Astrocyte (in vitro differentiated cells and primary cell): ENCODE measurements at regions not wholly inside any gene's neighbourhood (a gene's known extent, or its start where the extent isn't known, plus 50 kb on each side); places are given as distances from the start of the nearest gene placed in this dataset.

Experiments
- DNase-seq: peaks from one replicate; pipeline ENCODE4 v3.0.0-alpha.2; 2010; ENCODE audit warnings: low read depth
- FAIRE-seq: peaks from 2 replicates; lab custom pipeline; 2011; peaks lifted over from hg19 to GRCh38; lab: Jason Lieb, UNC
- H2AFZ ChIP-seq: 2 replicates; pipeline ENCODE4 v1.6.0; 2012; ENCODE audit warnings: low read depth, low read length, inconsistent platforms
- H3K27ac ChIP-seq: 2 replicates; pipeline ENCODE4 v1.5.1; 2011; ENCODE audit warnings: low read depth, low read length, inconsistent platforms
- H3K27me3 ChIP-seq: 2 replicates; pipeline ENCODE4 v1.6.0; 2011; ENCODE audit warnings: low read length, inconsistent platforms; ENCODE audit not compliant: insufficient read depth
- H3K36me3 ChIP-seq: 2 replicates; pipeline ENCODE4 v1.5.1; 2011; ENCODE audit warnings: low read length, inconsistent platforms; ENCODE audit not compliant: insufficient read depth
- H3K4me1 ChIP-seq: 2 replicates; pipeline ENCODE4 v1.5.1; 2011; ENCODE audit warnings: low read length, inconsistent platforms; ENCODE audit not compliant: insufficient read depth
- H3K4me2 ChIP-seq: 2 replicates; pipeline ENCODE4 v1.6.0; 2012; ENCODE audit warnings: low read length, inconsistent platforms
- H3K4me3 ChIP-seq: 2 replicates; pipeline ENCODE4 v1.5.1; 2011; ENCODE audit warnings: low read depth, mild to moderate bottlenecking, low read length, inconsistent platforms; ENCODE audit not compliant: insufficient read depth
- H3K79me2 ChIP-seq: 2 replicates; pipeline ENCODE4 v1.6.0; 2012; ENCODE audit warnings: mild to moderate bottlenecking, low read length, inconsistent platforms; ENCODE audit not compliant: insufficient read depth
- H3K9ac ChIP-seq: 2 replicates; pipeline ENCODE4 v1.6.0; 2012; ENCODE audit warnings: mild to moderate bottlenecking, low read length, inconsistent platforms
- H3K9me3 ChIP-seq: 2 replicates; pipeline ENCODE4 v1.5.1; 2012; ENCODE audit warnings: low read depth, mild to moderate bottlenecking, low read length, inconsistent platforms; ENCODE audit not compliant: insufficient read depth
- H4K20me1 ChIP-seq: 2 replicates; pipeline ENCODE4 v1.6.0; 2012; ENCODE audit warnings: low read length, inconsistent platforms; ENCODE audit not compliant: insufficient read depth
- H3K27ac Mint-ChIP-seq: one replicate; pipeline ENCODE4 v1.8.0; 2021; ENCODE audit warnings: mild to moderate bottlenecking, mixed read lengths; ENCODE audit not compliant: unreplicated experiment
- H3K27me3 Mint-ChIP-seq: one replicate; pipeline ENCODE4 v1.8.0; 2021; ENCODE audit warnings: low read depth, mixed read lengths; ENCODE audit not compliant: unreplicated experiment
- H3K36me3 Mint-ChIP-seq: one replicate; pipeline ENCODE4 v1.8.0; 2021; ENCODE audit warnings: low read depth, mixed read lengths; ENCODE audit not compliant: unreplicated experiment
- H3K4me1 Mint-ChIP-seq: one replicate; pipeline ENCODE4 v1.8.0; 2021; ENCODE audit warnings: low read depth, mixed read lengths; ENCODE audit not compliant: unreplicated experiment
- H3K4me3 Mint-ChIP-seq: one replicate; pipeline ENCODE4 v1.8.0; 2021; ENCODE audit warnings: mild to moderate bottlenecking, moderate library complexity, mixed read lengths; ENCODE audit not compliant: unreplicated experiment
- H3K9me3 Mint-ChIP-seq: one replicate; pipeline ENCODE4 v1.8.0; 2021; ENCODE audit warnings: mild to moderate bottlenecking, mixed read lengths; ENCODE audit not compliant: unreplicated experiment
- CTCF ChIP-seq: IDR thresholded peaks from 2 replicates; pipeline ENCODE4 v1.5.1; 2011; ENCODE audit warnings: low read depth, mild to moderate bottlenecking, inconsistent platforms, low read length, moderate library complexity; ENCODE audit not compliant: insufficient read depth
- EZH2 ChIP-seq: IDR thresholded peaks from 2 replicates; pipeline ENCODE4 v1.6.1; 2012; ENCODE audit warnings: mild to moderate bottlenecking, low read length, inconsistent platforms; ENCODE audit not compliant: insufficient read depth

- H3K27ac ChIP-seq = no peak overlapping the region
- Mint-ChIP-seq H3K27me3 (no peaks in the 10 kb centered on the region), H3K9me3 (no peaks in the 10 kb centered on the region), H3K36me3 (no peaks in the 10 kb centered on the region), H3K4me3 (no peak overlapping the region), H3K27ac (no peak overlapping the region), H3K4me1 (no peaks in the 10 kb centered on the region)
- H3K4me1 ChIP-seq = no peaks in the 10 kb centered on the region
- H3K27me3 ChIP-seq = no peaks in the 10 kb centered on the region
- no peak for TF ChIP-seq EZH2
- no peak for TF ChIP-seq CTCF
- H3K9me3 ChIP-seq = no peaks in the 10 kb centered on the region
- no peaks in the 10 kb centered on the region for H3K79me2 ChIP-seq
- H4K20me1 ChIP-seq = no peaks in the 10 kb centered on the region
- DNase-seq = no peak
- no peak for FAIRE-seq
- no peaks in the 10 kb centered on the region for H3K36me3 ChIP-seq
- no peak overlapping the region for H3K4me3 ChIP-seq
- no peak overlapping the region for H2AFZ ChIP-seq
- no peak overlapping the region for H3K9ac ChIP-seq
- no peak overlapping the region for H3K4me2 ChIP-seq
These were observed 292.1 kb upstream of the RORB start for GRCh38 chr9:74205056-74205455.

GRCh38 chr9:74218385-74219063, 278.6 kb upstream of the RORB start:
- H3K9me3 Mint-ChIP-seq = peaks cover 7% of the 10 kb centered on the region
- no peaks in the 10 kb centered on the region for H3K27me3 ChIP-seq
- H3K4me1 Mint-ChIP-seq = peaks cover 3% of the 10 kb centered on the region
- no peaks in the 10 kb centered on the region for H3K27me3 Mint-ChIP-seq
- H2AFZ ChIP-seq = no peak overlapping the region
- H3K36me3 Mint-ChIP-seq = no peaks in the 10 kb centered on the region
- TF ChIP-seq EZH2 (no peak), CTCF (no peak)
- no peaks in the 10 kb centered on the region for H4K20me1 ChIP-seq
- H3K27ac ChIP-seq = no peak overlapping the region
- FAIRE-seq (no peak), DNase-seq (no peak)
- no peak overlapping the region for H3K4me3 Mint-ChIP-seq
- no peaks in the 10 kb centered on the region for H3K79me2 ChIP-seq
- H3K9ac ChIP-seq = no peak overlapping the region
- no peaks in the 10 kb centered on the region for H3K4me1 ChIP-seq
- no peaks in the 10 kb centered on the region for H3K36me3 ChIP-seq
- H3K4me2 ChIP-seq = no peak overlapping the region
- H3K4me3 ChIP-seq = no peak overlapping the region
- no peak overlapping the region for H3K27ac Mint-ChIP-seq
- H3K9me3 ChIP-seq = no peaks in the 10 kb centered on the region

GRCh38 chr9:74220327-74220726, 276.8 kb upstream of the RORB start:
- Histone ChIP-seq H2AFZ (no peak overlapping the region), H3K36me3 (no peaks in the 10 kb centered on the region), H4K20me1 (no peaks in the 10 kb centered on the region), H3K79me2 (no peaks in the 10 kb centered on the region), H3K4me1 (no peaks in the 10 kb centered on the region), H3K9me3 (no peaks in the 10 kb centered on the region), H3K4me3 (no peak overlapping the region), H3K4me2 (no peak overlapping the region), H3K27me3 (no peaks in the 10 kb centered on the region), H3K9ac (no peak overlapping the region), H3K27ac (no peak overlapping the region)
- DNase-seq = no peak
- Mint-ChIP-seq H3K4me1 (peaks cover 3% of the 10 kb centered on the region), H3K4me3 (no peak overlapping the region), H3K9me3 (peaks cover 12% of the 10 kb centered on the region), H3K27ac (no peak overlapping the region), H3K27me3 (no peaks in the 10 kb centered on the region), H3K36me3 (no peaks in the 10 kb centered on the region)
- TF ChIP-seq EZH2 = no peak
- no peak for TF ChIP-seq CTCF
- FAIRE-seq = no peak
